ENCODE measurements at regions not wholly inside any gene's neighbourhood (a gene's known extent, or its start where the extent isn't known, plus 50 kb on each side); places are given as distances from the start of the nearest gene placed in this dataset.
"Not testable (repeated sequence)": the region's sequence is repeated elsewhere in the genome, so short reads cannot be mapped to it uniquely, and the experiment has no call there.

- no peak overlapping the region for H3K4me3 ChIP-seq
- in situ Hi-C loops (cut with MboI; ENCODE audit: low pct_unique_long_range_greater_than_20kb in 2 of 9, low sequenced_read_pairs in 9 of 9, unreplicated experiment in 9 of 9), result no loop called here
- ATAC-seq (replicated peaks in 6 of 8), result peak in 6 of 8 experiments; percentile 55 to 79 (median 72)
- WGBS, 10 experiments, result 0 to 79% (median 40%) methylated on average over 1 to 17 of the region's 28 CpGs
- H3K4me1 ChIP-seq (replicated peaks in 1 of 2), result peaks cover 13 to 32% of the 10 kb centered on the region in 2 donors
- peak overlapping the region in 1 of 2 donors; percentile 55 for H3K27ac ChIP-seq
Observed at GRCh38 chr11:69205743-69206612, 50.2 kb downstream of the SMIM38 start.

GRCh38 chr11:69206613-69206965 lies 50.9 kb downstream of the SMIM38 start:
- H3K4me3 ChIP-seq; H3K27ac ChIP-seq; ATAC-seq (replicated peaks in 6 of 8); in situ Hi-C loops (cut with MboI; ENCODE audit: low pct_unique_long_range_greater_than_20kb in 2 of 9, low sequenced_read_pairs in 9 of 9, unreplicated experiment in 9 of 9): not testable (repeated sequence)
- peaks cover 15 to 34% of the 10 kb centered on the region in 2 donors for H3K4me1 ChIP-seq (replicated peaks in 1 of 2)
- WGBS, 10 experiments, result 10 to 100% (median 50%) methylated on average over 1 to 5 of the region's 7 CpGs; no CpG with 5 or more reads in 3 of the 10 experiments

- ATAC-seq (replicated peaks in 6 of 8), result no peak
- H3K27ac ChIP-seq, result no peak overlapping the region
- in situ Hi-C loops (cut with MboI; ENCODE audit: low pct_unique_long_range_greater_than_20kb in 2 of 9, low sequenced_read_pairs in 9 of 9, unreplicated experiment in 9 of 9), result no loop called here
- WGBS, 10 experiments, result 38 to 96% (median 59%) methylated on average over 2 to 9 of the region's 14 CpGs; no CpG with 5 or more reads in 3 of the 10 experiments
- no peak overlapping the region for H3K4me3 ChIP-seq
- H3K4me1 ChIP-seq (replicated peaks in 1 of 2), result peaks cover 23 to 41% of the 10 kb centered on the region in 2 donors
Observed at GRCh38 chr11:69207165-69207889, 51.6 kb downstream of the SMIM38 start.

GRCh38 chr11:69208190-69209037 lies 52.7 kb downstream of the SMIM38 start:
- Histone ChIP-seq H3K27ac (no peak overlapping the region), H3K4me1 (replicated peaks in 1 of 2) (peaks cover 24 to 44% of the 10 kb centered on the region in 2 donors), H3K4me3 (no peak overlapping the region)
- no peak for ATAC-seq (replicated peaks in 6 of 8)
- 47 to 100% (median 91%) methylated on average over 2 to 7 of the region's 13 CpGs; no CpG with 5 or more reads in 2 of the 10 experiments for WGBS, 10 experiments
- in situ Hi-C loops (cut with MboI; ENCODE audit: low pct_unique_long_range_greater_than_20kb in 2 of 9, low sequenced_read_pairs in 9 of 9, unreplicated experiment in 9 of 9), result no loop called here

- no peak overlapping the region for H3K4me3 ChIP-seq
- no peak for ATAC-seq (replicated peaks in 6 of 8)
- H3K4me1 ChIP-seq (replicated peaks in 1 of 2), result peaks cover 24 to 41% of the 10 kb centered on the region in 2 donors
- in situ Hi-C loops (cut with MboI; ENCODE audit: low pct_unique_long_range_greater_than_20kb in 2 of 9, low sequenced_read_pairs in 9 of 9, unreplicated experiment in 9 of 9), result no loop called here
- no peak overlapping the region for H3K27ac ChIP-seq
- 90% methylated on average over 6 of the region's 8 CpGs; no CpG with 5 or more reads in 9 of the 10 experiments for WGBS, 10 experiments
Observed at GRCh38 chr11:69209038-69209350, 53.3 kb downstream of the SMIM38 start.

GRCh38 chr11:69209421-69210309 lies 53.9 kb downstream of the SMIM38 start:
- Histone ChIP-seq H3K27ac (no peak overlapping the region), H3K4me1 (replicated peaks in 1 of 2) (peaks cover 19 to 34% of the 10 kb centered on the region in 2 donors), H3K4me3 (no peak overlapping the region)
- no peak for ATAC-seq (replicated peaks in 6 of 8)
- in situ Hi-C loops (cut with MboI; ENCODE audit: low pct_unique_long_range_greater_than_20kb in 2 of 9, low sequenced_read_pairs in 9 of 9, unreplicated experiment in 9 of 9), result no loop called here
- WGBS, 10 experiments, result 60 to 87% (median 80%) methylated on average over 2 to 10 of the region's 23 CpGs; no CpG with 5 or more reads in 5 of the 10 experiments

- in situ Hi-C loops (cut with MboI; ENCODE audit: low pct_unique_long_range_greater_than_20kb in 2 of 9, low sequenced_read_pairs in 9 of 9, unreplicated experiment in 9 of 9), result no loop called here
- Histone ChIP-seq H3K4me3 (no peak overlapping the region), H3K27ac (no peak overlapping the region), H3K4me1 (replicated peaks in 1 of 2) (peaks cover 14 to 26% of the 10 kb centered on the region in 2 donors)
- 40 to 90% (median 60%) methylated on average over 2 to 7 of the region's 12 CpGs; no CpG with 5 or more reads in 6 of the 10 experiments for WGBS, 10 experiments
- ATAC-seq (replicated peaks in 6 of 8), result peak in 7 of 8 experiments; percentile 27 to 78 (median 66)
Observed at GRCh38 chr11:69210310-69211035, 54.7 kb downstream of the SMIM38 start.

- WGBS, 10 experiments, result 24 to 73% (median 47%) methylated on average over 1 to 6 of the region's 6 CpGs; no CpG with 5 or more reads in 2 of the 10 experiments
- Histone ChIP-seq H3K27ac (no peak overlapping the region), H3K4me1 (replicated peaks in 1 of 2) (peaks cover 11 to 18% of the 10 kb centered on the region in 2 donors), H3K4me3 (no peak overlapping the region)
- in situ Hi-C loops (cut with MboI; ENCODE audit: low pct_unique_long_range_greater_than_20kb in 2 of 9, low sequenced_read_pairs in 9 of 9, unreplicated experiment in 9 of 9), result no loop called here
- no peak for ATAC-seq (replicated peaks in 6 of 8)
Observed at GRCh38 chr11:69211540-69211919, 55.8 kb downstream of the SMIM38 start.

- 35 to 90% (median 62%) methylated on average over 2 to 8 of the region's 21 CpGs; no CpG with 5 or more reads in 6 of the 10 experiments for WGBS, 10 experiments
- ATAC-seq (replicated peaks in 6 of 8), result peak in 4 of 8 experiments; percentile 6 to 25 (median 18)
- in situ Hi-C loops (cut with MboI; ENCODE audit: low pct_unique_long_range_greater_than_20kb in 2 of 9, low sequenced_read_pairs in 9 of 9, unreplicated experiment in 9 of 9), result no loop called here
Observed at GRCh38 chr11:69211920-69212797, 56.4 kb downstream of the SMIM38 start.

GRCh38 chr11:69212798-69213110 lies 57.0 kb downstream of the SMIM38 start:
- WGBS, 10 experiments, result 90% methylated on average over 2 of the region's 5 CpGs; no CpG with 5 or more reads in 9 of the 10 experiments
- H3K27ac ChIP-seq, result no peak overlapping the region
- no peak overlapping the region for H3K4me3 ChIP-seq
- in situ Hi-C loops (cut with MboI; ENCODE audit: low pct_unique_long_range_greater_than_20kb in 2 of 9, low sequenced_read_pairs in 9 of 9, unreplicated experiment in 9 of 9), result no loop called here
- no peak for ATAC-seq (replicated peaks in 6 of 8)
- H3K4me1 ChIP-seq (replicated peaks in 1 of 2), result peaks cover 11 to 13% of the 10 kb centered on the region in 2 donors

More at GRCh38 chr11:69211920-69212797, 56.4 kb downstream of the SMIM38 start:
- Histone ChIP-seq H3K4me3 (no peak overlapping the region), H3K27ac (peak overlapping the region in 1 of 2 donors; percentile 32), H3K4me1 (replicated peaks in 1 of 2) (peaks cover 11 to 13% of the 10 kb centered on the region in 2 donors)

GRCh38 chr11:69213316-69213715 lies 57.6 kb downstream of the SMIM38 start:
- WGBS, 10 experiments, result 51 to 94% (median 87%) methylated on average over 3 to 6 of the region's 9 CpGs; no CpG with 5 or more reads in 3 of the 10 experiments
- no peak overlapping the region for H3K27ac ChIP-seq
- no peak overlapping the region for H3K4me3 ChIP-seq
- ATAC-seq (replicated peaks in 6 of 8), result no peak
- peaks cover 11 to 13% of the 10 kb centered on the region in 2 donors for H3K4me1 ChIP-seq (replicated peaks in 1 of 2)
- in situ Hi-C loops (cut with MboI; ENCODE audit: low pct_unique_long_range_greater_than_20kb in 2 of 9, low sequenced_read_pairs in 9 of 9, unreplicated experiment in 9 of 9), result no loop called here

Measured in motor neuron (in vitro differentiated cells).